ENCODE measurements at regions not wholly inside any gene's neighbourhood (a gene's known extent, or its start where the extent isn't known, plus 50 kb on each side); places are given as distances from the start of the nearest gene placed in this dataset.

GRCh38 chr7:156157409-156158012, 345.2 kb upstream of the SHH start:
- H3K4me3 ChIP-seq (ENCODE audit: low read depth, low read length), result no peak overlapping the region
- TF ChIP-seq CTCF (IDR thresholded peaks at IDR 0.05; ENCODE audit: insufficient read depth, low read depth, low read length), result no peak

DNA sequence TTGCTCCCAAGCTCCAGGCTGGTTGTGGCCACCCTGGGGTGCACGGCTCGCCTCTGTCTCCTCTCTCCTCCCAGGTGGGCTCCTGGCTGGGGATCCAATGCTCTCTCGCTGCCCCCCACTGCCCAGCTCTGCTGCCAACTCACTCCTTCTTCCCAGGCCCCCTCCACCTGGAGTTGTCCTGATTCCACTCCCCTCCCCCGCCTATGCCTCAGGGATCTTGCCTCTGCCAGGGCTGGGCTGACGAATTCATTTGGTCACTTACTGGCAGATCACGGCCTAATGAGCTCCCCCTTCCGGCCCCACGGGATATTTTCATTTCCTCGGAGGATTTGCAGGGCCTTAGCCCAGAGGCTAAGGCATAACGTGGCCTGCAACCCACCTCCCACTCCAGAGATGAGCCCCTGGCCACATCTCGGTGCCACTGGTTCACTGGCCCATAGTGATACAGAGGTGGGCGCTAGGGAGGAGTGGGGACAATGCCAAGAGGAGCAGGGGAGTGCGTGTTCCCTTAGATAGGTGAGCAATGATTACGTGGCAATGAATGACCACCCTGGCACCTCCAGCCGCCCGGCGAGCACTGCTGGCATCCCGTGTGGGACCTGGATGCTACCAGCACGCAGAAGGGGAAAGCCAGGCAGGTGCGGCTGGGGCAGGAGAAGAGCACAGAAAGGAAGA, 344.6 kb upstream of the SHH start:
- no peak for TF ChIP-seq CTCF (IDR thresholded peaks at IDR 0.05; ENCODE audit: insufficient read depth, low read depth, low read length)
- H3K4me3 ChIP-seq (ENCODE audit: low read depth, low read length), result no peak overlapping the region
- DNase-seq (ENCODE audit: low read depth), result no peak

More at GRCh38 chr7:156157409-156158012, 345.2 kb upstream of the SHH start:
- no peak for DNase-seq (ENCODE audit: low read depth)

DNA sequence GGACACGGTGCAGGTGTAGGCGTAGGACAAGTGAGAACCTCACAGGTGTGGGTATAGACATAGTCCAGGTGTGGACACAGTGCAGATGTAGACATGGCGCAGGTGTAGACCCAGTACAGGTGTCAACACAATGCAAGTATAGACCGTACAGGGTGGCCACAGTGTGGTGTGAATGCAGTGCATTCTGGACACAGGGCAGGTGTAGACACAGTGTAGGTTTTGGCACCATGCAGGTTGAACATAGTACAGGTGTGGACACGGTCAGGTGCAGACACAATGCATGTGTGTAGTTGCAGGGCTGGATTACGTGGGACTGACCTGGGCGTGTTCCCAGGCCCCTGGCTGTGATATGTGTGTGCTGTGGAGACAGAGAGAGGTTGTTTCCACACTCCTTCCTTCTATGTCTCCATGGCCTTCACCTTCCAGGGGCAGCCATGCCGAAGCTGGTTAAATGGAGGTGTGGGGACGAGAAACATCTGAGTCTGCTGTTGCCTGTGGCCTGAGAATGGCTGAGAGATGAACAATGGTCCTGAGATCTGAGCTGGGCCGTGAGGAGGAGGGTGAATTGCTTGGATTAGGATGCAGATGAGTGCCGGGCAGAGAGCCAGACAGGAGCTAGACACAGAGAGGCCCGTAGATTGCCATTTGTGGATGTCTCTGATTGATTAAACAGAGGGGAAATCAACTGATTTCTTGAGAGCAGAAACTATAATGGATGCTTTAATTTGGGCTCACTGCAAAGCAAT, 343.9 kb upstream of the SHH start:
- DNase-seq (ENCODE audit: low read depth), result no peak
- no peak overlapping the region for H3K4me3 ChIP-seq (ENCODE audit: low read depth, low read length)
- no peak for TF ChIP-seq CTCF (IDR thresholded peaks at IDR 0.05; ENCODE audit: insufficient read depth, low read depth, low read length)

GRCh38 chr7:156153590-156153989, 341.3 kb upstream of the SHH start:
- TF ChIP-seq CTCF (IDR thresholded peaks at IDR 0.05; ENCODE audit: insufficient read depth, low read depth, low read length), result no peak
- no peak overlapping the region for H3K4me3 ChIP-seq (ENCODE audit: low read depth, low read length)
- DNase-seq (ENCODE audit: low read depth), result no peak

DNA sequence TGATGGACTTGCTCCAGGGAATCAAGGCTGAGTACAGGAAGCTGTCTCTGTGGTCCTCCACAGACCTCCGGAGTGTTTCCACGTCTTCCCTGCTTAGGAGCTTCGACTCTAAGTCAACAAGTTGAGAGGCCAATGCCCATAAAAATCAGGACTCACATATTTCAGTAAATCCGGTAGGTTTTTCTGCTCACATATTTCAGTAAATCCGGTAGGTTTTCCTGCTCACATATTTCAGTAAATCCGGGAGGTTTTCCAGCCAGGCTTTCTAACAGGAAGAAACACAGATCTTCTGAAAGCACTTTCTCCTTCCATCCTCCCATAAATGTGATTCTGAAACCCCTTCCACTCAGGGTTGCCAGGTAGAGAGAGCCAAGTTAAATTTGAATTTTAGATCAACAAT, 340.1 kb upstream of the SHH start:
- no peak for TF ChIP-seq CTCF (IDR thresholded peaks at IDR 0.05; ENCODE audit: insufficient read depth, low read depth, low read length)
- DNase-seq (ENCODE audit: low read depth), result no peak
- H3K4me3 ChIP-seq (ENCODE audit: low read depth, low read length), result no peak overlapping the region

- TF ChIP-seq CTCF (IDR thresholded peaks at IDR 0.05; ENCODE audit: insufficient read depth, low read depth, low read length), result no peak
- H3K4me3 ChIP-seq (ENCODE audit: low read depth, low read length), result no peak overlapping the region
- no peak for DNase-seq (ENCODE audit: low read depth)
Measured at GRCh38 chr7:156151658-156152057, 339.4 kb upstream of the SHH start.
